ENCODE measurements at regions not wholly inside any gene's neighbourhood (a gene's known extent, or its start where the extent isn't known, plus 50 kb on each side); places are given as distances from the start of the nearest gene placed in this dataset.
"Not testable (repeated sequence)": the region's sequence is repeated elsewhere in the genome, so short reads cannot be mapped to it uniquely, and the experiment has no call there.

GRCh38 chr15:91415258-91415657 is 315.2 kb downstream of the SV2B start:
- not testable (repeated sequence) for H3K27ac ChIP-seq (ENCODE audit: low read depth, low read length); H3K4me3 ChIP-seq (ENCODE audit: low read depth in 1 of 2, low read length in 2 of 2); H3K27me3 ChIP-seq (ENCODE audit: control insufficient read depth in 1 of 2, insufficient read depth in 2 of 2, low read length in 2 of 2); H3K9me3 ChIP-seq (ENCODE audit: low read length); H3K36me3 ChIP-seq (ENCODE audit: insufficient read depth, low read length); H3K9ac ChIP-seq (ENCODE audit: low read length); H3K4me1 ChIP-seq (ENCODE audit: insufficient read depth, low read length)

- Histone ChIP-seq H3K4me1 (ENCODE audit: insufficient read depth, low read length) (no peaks in the 10 kb centered on the region), H3K27ac (ENCODE audit: low read depth, low read length) (no peak overlapping the region), H3K9me3 (ENCODE audit: low read length) (no peaks in the 10 kb centered on the region), H3K27me3 (ENCODE audit: control insufficient read depth in 1 of 2, insufficient read depth in 2 of 2, low read length in 2 of 2) (no peaks in the 10 kb centered on the region), H3K36me3 (ENCODE audit: insufficient read depth, low read length) (no peaks in the 10 kb centered on the region), H3K4me3 (ENCODE audit: low read depth in 1 of 2, low read length in 2 of 2) (no peak overlapping the region), H3K9ac (ENCODE audit: low read length) (no peak overlapping the region)
Observed at GRCh38 chr15:91420689-91421088, 320.6 kb downstream of the SV2B start.

- Histone ChIP-seq H3K4me3 (ENCODE audit: low read depth in 1 of 2, low read length in 2 of 2) (no peak overlapping the region), H3K36me3 (ENCODE audit: insufficient read depth, low read length) (no peaks in the 10 kb centered on the region), H3K9ac (ENCODE audit: low read length) (no peak overlapping the region), H3K27ac (ENCODE audit: low read depth, low read length) (no peak overlapping the region), H3K27me3 (ENCODE audit: control insufficient read depth in 1 of 2, insufficient read depth in 2 of 2, low read length in 2 of 2) (no peaks in the 10 kb centered on the region), H3K9me3 (ENCODE audit: low read length) (no peaks in the 10 kb centered on the region), H3K4me1 (ENCODE audit: insufficient read depth, low read length) (no peaks in the 10 kb centered on the region)
Observed at GRCh38 chr15:91422797-91423196, 322.7 kb downstream of the SV2B start.

GRCh38 chr15:91424001-91424400 is 323.9 kb downstream of the SV2B start:
- Histone ChIP-seq H3K36me3 (ENCODE audit: insufficient read depth, low read length) (no peaks in the 10 kb centered on the region), H3K4me3 (ENCODE audit: low read depth in 1 of 2, low read length in 2 of 2) (no peak overlapping the region), H3K27ac (ENCODE audit: low read depth, low read length) (no peak overlapping the region), H3K27me3 (ENCODE audit: control insufficient read depth in 1 of 2, insufficient read depth in 2 of 2, low read length in 2 of 2) (no peaks in the 10 kb centered on the region), H3K4me1 (ENCODE audit: insufficient read depth, low read length) (no peaks in the 10 kb centered on the region), H3K9me3 (ENCODE audit: low read length) (no peaks in the 10 kb centered on the region), H3K9ac (ENCODE audit: low read length) (no peak overlapping the region)

- H3K9me3 ChIP-seq (ENCODE audit: low read length), result no peaks in the 10 kb centered on the region
- no peak overlapping the region for H3K27ac ChIP-seq (ENCODE audit: low read depth, low read length)
- H3K27me3 ChIP-seq (ENCODE audit: control insufficient read depth in 1 of 2, insufficient read depth in 2 of 2, low read length in 2 of 2), result no peaks in the 10 kb centered on the region
- no peaks in the 10 kb centered on the region for H3K4me1 ChIP-seq (ENCODE audit: insufficient read depth, low read length)
- no peaks in the 10 kb centered on the region for H3K36me3 ChIP-seq (ENCODE audit: insufficient read depth, low read length)
- no peak overlapping the region for H3K4me3 ChIP-seq (ENCODE audit: low read depth in 1 of 2, low read length in 2 of 2)
- H3K9ac ChIP-seq (ENCODE audit: low read length), result no peak overlapping the region
Observed at GRCh38 chr15:91426412-91426811, 326.4 kb downstream of the SV2B start.

- no peak overlapping the region for H3K27ac ChIP-seq (ENCODE audit: low read depth, low read length)
- no peak overlapping the region for H3K4me3 ChIP-seq (ENCODE audit: low read depth in 1 of 2, low read length in 2 of 2)
- no peak overlapping the region for H3K9ac ChIP-seq (ENCODE audit: low read length)
Observed at GRCh38 chr15:91429973-91430372, 329.9 kb downstream of the SV2B start.

GRCh38 chr15:91431041-91431715 is 331.1 kb downstream of the SV2B start:
- H3K27ac ChIP-seq (ENCODE audit: low read depth, low read length), result no peak overlapping the region
- no peaks in the 10 kb centered on the region for H3K9me3 ChIP-seq (ENCODE audit: low read length)
- H3K27me3 ChIP-seq (ENCODE audit: control insufficient read depth in 1 of 2, insufficient read depth in 2 of 2, low read length in 2 of 2), result no peaks in the 10 kb centered on the region
- no peaks in the 10 kb centered on the region for H3K4me1 ChIP-seq (ENCODE audit: insufficient read depth, low read length)
- H3K36me3 ChIP-seq (ENCODE audit: insufficient read depth, low read length), result no peaks in the 10 kb centered on the region
- no peak overlapping the region for H3K4me3 ChIP-seq (ENCODE audit: low read depth in 1 of 2, low read length in 2 of 2)
- no peak overlapping the region for H3K9ac ChIP-seq (ENCODE audit: low read length)

More at GRCh38 chr15:91429973-91430372, 329.9 kb downstream of the SV2B start:
- Histone ChIP-seq H3K36me3 (ENCODE audit: insufficient read depth, low read length) (no peaks in the 10 kb centered on the region), H3K9me3 (ENCODE audit: low read length) (no peaks in the 10 kb centered on the region), H3K4me1 (ENCODE audit: insufficient read depth, low read length) (no peaks in the 10 kb centered on the region), H3K27me3 (ENCODE audit: control insufficient read depth in 1 of 2, insufficient read depth in 2 of 2, low read length in 2 of 2) (no peaks in the 10 kb centered on the region)

GRCh38 chr15:91435113-91435512 is 335.1 kb downstream of the SV2B start:
- Histone ChIP-seq H3K36me3 (ENCODE audit: insufficient read depth, low read length) (no peaks in the 10 kb centered on the region), H3K4me1 (ENCODE audit: insufficient read depth, low read length) (no peaks in the 10 kb centered on the region), H3K27me3 (ENCODE audit: control insufficient read depth in 1 of 2, insufficient read depth in 2 of 2, low read length in 2 of 2) (no peaks in the 10 kb centered on the region), H3K9ac (ENCODE audit: low read length) (no peak overlapping the region), H3K4me3 (ENCODE audit: low read depth in 1 of 2, low read length in 2 of 2) (no peak overlapping the region), H3K27ac (ENCODE audit: low read depth, low read length) (no peak overlapping the region), H3K9me3 (ENCODE audit: low read length) (no peaks in the 10 kb centered on the region)

GRCh38 chr15:91444656-91445055 is 344.6 kb downstream of the SV2B start:
- H3K27ac ChIP-seq (ENCODE audit: low read depth, low read length), result no peak overlapping the region
- no peaks in the 10 kb centered on the region for H3K4me1 ChIP-seq (ENCODE audit: insufficient read depth, low read length)
- no peak overlapping the region for H3K9ac ChIP-seq (ENCODE audit: low read length)
- H3K36me3 ChIP-seq (ENCODE audit: insufficient read depth, low read length), result no peaks in the 10 kb centered on the region
- no peaks in the 10 kb centered on the region for H3K27me3 ChIP-seq (ENCODE audit: control insufficient read depth in 1 of 2, insufficient read depth in 2 of 2, low read length in 2 of 2)
- H3K9me3 ChIP-seq (ENCODE audit: low read length), result no peaks in the 10 kb centered on the region
- H3K4me3 ChIP-seq (ENCODE audit: low read depth in 1 of 2, low read length in 2 of 2), result no peak overlapping the region

GRCh38 chr15:91445695-91446228 is 345.7 kb downstream of the SV2B start:
- H3K9me3 ChIP-seq (ENCODE audit: low read length), result no peaks in the 10 kb centered on the region
- no peaks in the 10 kb centered on the region for H3K36me3 ChIP-seq (ENCODE audit: insufficient read depth, low read length)
- H3K4me3 ChIP-seq (ENCODE audit: low read depth in 1 of 2, low read length in 2 of 2), result no peak overlapping the region
- no peak overlapping the region for H3K9ac ChIP-seq (ENCODE audit: low read length)
- no peaks in the 10 kb centered on the region for H3K27me3 ChIP-seq (ENCODE audit: control insufficient read depth in 1 of 2, insufficient read depth in 2 of 2, low read length in 2 of 2)
- no peak overlapping the region for H3K27ac ChIP-seq (ENCODE audit: low read depth, low read length)
- no peaks in the 10 kb centered on the region for H3K4me1 ChIP-seq (ENCODE audit: insufficient read depth, low read length)

- no peak overlapping the region for H3K4me3 ChIP-seq (ENCODE audit: low read depth in 1 of 2, low read length in 2 of 2)
- no peak overlapping the region for H3K27ac ChIP-seq (ENCODE audit: low read depth, low read length)
Observed at GRCh38 chr15:91447991-91448644, 348.1 kb downstream of the SV2B start.

GRCh38 chr15:91453376-91453775 is 353.3 kb downstream of the SV2B start:
- H3K4me3 ChIP-seq (ENCODE audit: low read depth in 1 of 2, low read length in 2 of 2); H3K36me3 ChIP-seq (ENCODE audit: insufficient read depth, low read length); H3K9me3 ChIP-seq (ENCODE audit: low read length); H3K27ac ChIP-seq (ENCODE audit: low read depth, low read length); H3K4me1 ChIP-seq (ENCODE audit: insufficient read depth, low read length); H3K27me3 ChIP-seq (ENCODE audit: control insufficient read depth in 1 of 2, insufficient read depth in 2 of 2, low read length in 2 of 2); H3K9ac ChIP-seq (ENCODE audit: low read length): not testable (repeated sequence)

More at GRCh38 chr15:91447991-91448644, 348.1 kb downstream of the SV2B start:
- Histone ChIP-seq H3K4me1 (ENCODE audit: insufficient read depth, low read length) (no peaks in the 10 kb centered on the region), H3K36me3 (ENCODE audit: insufficient read depth, low read length) (no peaks in the 10 kb centered on the region), H3K9me3 (ENCODE audit: low read length) (no peaks in the 10 kb centered on the region), H3K9ac (ENCODE audit: low read length) (no peak overlapping the region), H3K27me3 (ENCODE audit: control insufficient read depth in 1 of 2, insufficient read depth in 2 of 2, low read length in 2 of 2) (no peaks in the 10 kb centered on the region)

Data from muscle layer of colon (tissue), 2 donors.